Body of pancreas (tissue), 4 donors: ENCODE measurements at regions not wholly inside any gene's neighbourhood (a gene's known extent, or its start where the extent isn't known, plus 50 kb on each side); places are given as distances from the start of the nearest gene placed in this dataset.

Experiments
- ATAC-seq: fragments of 150-250 bp; one replicate; pipeline ENCODE4 v1.9.1; 2016
- DNase-seq, 4 donors: peaks; one replicate each; pipeline ENCODE4 v3.0.0-alpha.2; 2019
- H3K27ac ChIP-seq, 4 donors: fragments of 200-600 bp; sonication (generic); 1 replicate in 3 of 4; 2 replicates in 1 of 4; pipeline versions ENCODE4 v1.5.1 to v1.6.1; 2016 to 2019; ENCODE audit warnings: mild to moderate bottlenecking in 1 of 4, mixed read lengths in 1 of 4, moderate library complexity in 1 of 4
- H3K27me3 ChIP-seq, 2 donors: fragments of 200-600 bp; sonication (generic); one replicate each; pipeline ENCODE4 v1.6.0; 2016; ENCODE audit warnings: mild to moderate bottlenecking in 1 of 2
- H3K36me3 ChIP-seq, 2 donors: fragments of 200-600 bp; sonication (generic); replicated peaks in 1 of 2; 2 replicates each; pipeline ENCODE4 v1.5.1; 2016; ENCODE audit warnings: low read depth in 2 of 2; ENCODE audit not compliant: insufficient read depth in 1 of 2
- H3K4me1 ChIP-seq: fragments of 200-600 bp; sonication (generic); one replicate; pipeline ENCODE4 v1.6.0; 2016
- H3K4me3 ChIP-seq, 2 donors: fragments of 200-600 bp; sonication (generic); 1 replicate in 1 of 2; 2 replicates in 1 of 2; pipeline ENCODE4 v1.5.1; 2016 to 2019
- H3K9me3 ChIP-seq, 3 donors: fragments of 200-600 bp; sonication (generic); 1 replicate in 2 of 3; 2 replicates in 1 of 3; pipeline ENCODE4 v1.5.1; 2016
- POLR2A ChIP-seq, 3 donors: fragments of 450-650 bp; IDR thresholded peaks; one replicate each; pipeline ENCODE4 v1.6.1; 2016; ENCODE audit warnings: antibody characterized with exemption in 3 of 3, mild to moderate bottlenecking in 2 of 3
- WGBS, 2 donors: methylation state at CpG; one replicate each; pipeline ENCODE4 v1.1.5; 2017; 5-methylcytosine and 5-hydroxymethylcytosine counted together
- intact Hi-C: fragments of 100-400 bp; cut with DNase I; formaldehyde crosslinking; loops from one replicate; pipeline ENCODE4 v1.15.1; 2023
- TF ChIP-seq, protein P1 (sequence below), 7 experiments: fragments of 450-650 bp in 4 of 7; fragments of 200-600 bp in 3 of 7; sonication (generic) in 3 of 7; IDR thresholded peaks; one replicate each; pipeline ENCODE4 v1.5.1; 2016 to 2019; ENCODE audit warnings: antibody characterized with exemption in 7 of 7

DNA sequence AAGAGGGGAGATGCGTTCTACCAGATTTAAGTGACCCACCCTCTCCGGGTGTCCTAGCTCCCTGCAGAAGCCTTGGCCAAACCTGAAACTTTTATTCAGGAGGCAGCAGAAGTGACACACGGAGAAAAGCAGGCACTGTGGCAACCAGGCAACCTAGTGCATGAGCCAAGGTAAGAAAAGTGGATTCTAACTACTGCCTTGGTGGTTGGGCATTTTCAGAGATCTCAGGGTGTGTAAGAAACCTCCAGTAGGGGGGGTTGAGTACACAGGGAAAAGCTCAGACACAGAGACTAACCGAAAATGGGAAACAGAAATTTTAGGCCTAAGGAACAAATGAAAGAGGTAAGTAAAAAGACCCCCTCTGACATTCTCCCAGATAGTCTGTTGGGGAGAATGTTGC lies 645.7 kb downstream of the ANKRD7 start:
- no peak for TF ChIP-seq POLR2A (IDR thresholded peaks at IDR 0.05)
- TF ChIP-seq, protein P1, sequence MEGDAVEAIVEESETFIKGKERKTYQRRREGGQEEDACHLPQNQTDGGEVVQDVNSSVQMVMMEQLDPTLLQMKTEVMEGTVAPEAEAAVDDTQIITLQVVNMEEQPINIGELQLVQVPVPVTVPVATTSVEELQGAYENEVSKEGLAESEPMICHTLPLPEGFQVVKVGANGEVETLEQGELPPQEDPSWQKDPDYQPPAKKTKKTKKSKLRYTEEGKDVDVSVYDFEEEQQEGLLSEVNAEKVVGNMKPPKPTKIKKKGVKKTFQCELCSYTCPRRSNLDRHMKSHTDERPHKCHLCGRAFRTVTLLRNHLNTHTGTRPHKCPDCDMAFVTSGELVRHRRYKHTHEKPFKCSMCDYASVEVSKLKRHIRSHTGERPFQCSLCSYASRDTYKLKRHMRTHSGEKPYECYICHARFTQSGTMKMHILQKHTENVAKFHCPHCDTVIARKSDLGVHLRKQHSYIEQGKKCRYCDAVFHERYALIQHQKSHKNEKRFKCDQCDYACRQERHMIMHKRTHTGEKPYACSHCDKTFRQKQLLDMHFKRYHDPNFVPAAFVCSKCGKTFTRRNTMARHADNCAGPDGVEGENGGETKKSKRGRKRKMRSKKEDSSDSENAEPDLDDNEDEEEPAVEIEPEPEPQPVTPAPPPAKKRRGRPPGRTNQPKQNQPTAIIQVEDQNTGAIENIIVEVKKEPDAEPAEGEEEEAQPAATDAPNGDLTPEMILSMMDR (IDR thresholded peaks at IDR 0.05): no peak
- Histone ChIP-seq H3K27me3 (no peaks in the 10 kb centered on the region), H3K4me1 (no peaks in the 10 kb centered on the region), H3K36me3 (no peaks in the 10 kb centered on the region), H3K27ac (no peak overlapping the region), H3K4me3 (no peak overlapping the region), H3K9me3 (no peaks in the 10 kb centered on the region)
- intact Hi-C loops: no loop called here
- WGBS, 2 donors: 69 to 72% methylated on average over 4 of the region's 4 CpGs
- DNase-seq: no peak
- no peak for ATAC-seq

- WGBS, 2 donors: 19 to 25% methylated on average over 3 of the region's 3 CpGs
- Histone ChIP-seq H3K36me3 (no peaks in the 10 kb centered on the region), H3K4me1 (no peaks in the 10 kb centered on the region), H3K27ac (no peak overlapping the region), H3K9me3 (no peaks in the 10 kb centered on the region), H3K27me3 (no peaks in the 10 kb centered on the region), H3K4me3 (no peak overlapping the region)
- TF ChIP-seq, protein P1 (IDR thresholded peaks at IDR 0.05): no peak
- no peak for TF ChIP-seq POLR2A (IDR thresholded peaks at IDR 0.05)
- intact Hi-C loops: no loop called here
- DNase-seq (no peak), ATAC-seq (no peak)
Observed at GRCh38 chr7:118872568-118872967, 648.1 kb downstream of the ANKRD7 start.

DNA sequence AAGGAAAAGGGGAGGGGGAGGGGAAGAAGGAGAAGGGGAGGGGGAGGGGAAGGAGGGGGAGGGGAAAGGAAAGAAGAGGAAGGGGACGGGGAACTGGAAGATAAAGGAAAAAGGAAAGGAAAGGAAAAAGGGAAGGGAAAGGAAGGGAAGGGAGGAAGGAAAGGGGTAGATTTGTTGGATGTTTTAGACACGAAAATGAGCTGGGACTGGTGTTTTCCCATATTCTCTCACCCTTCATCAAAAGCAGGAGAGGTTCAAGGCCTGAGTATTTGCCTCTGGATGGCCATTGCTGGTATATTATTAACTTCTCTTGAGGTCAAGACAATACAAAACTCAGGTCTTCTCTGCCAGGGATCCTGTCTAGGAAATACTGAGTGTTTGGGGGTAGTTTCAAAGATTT lies 652.7 kb downstream of the ANKRD7 start:
- intact Hi-C loops: no loop called here
- H3K9me3 ChIP-seq: no peaks in the 10 kb centered on the region
- H3K27ac ChIP-seq: no peak overlapping the region
- TF ChIP-seq, protein P1 (IDR thresholded peaks at IDR 0.05): no peak
- no peak for TF ChIP-seq POLR2A (IDR thresholded peaks at IDR 0.05)
- H3K4me3 ChIP-seq: no peak overlapping the region
- no peak for ATAC-seq
- DNase-seq: no peak
- H3K27me3 ChIP-seq: no peaks in the 10 kb centered on the region
- H3K36me3 ChIP-seq: no peaks in the 10 kb centered on the region
- 60 to 69% methylated on average over 2 of the region's 2 CpGs for WGBS, 2 donors
- no peaks in the 10 kb centered on the region for H3K4me1 ChIP-seq

DNA sequence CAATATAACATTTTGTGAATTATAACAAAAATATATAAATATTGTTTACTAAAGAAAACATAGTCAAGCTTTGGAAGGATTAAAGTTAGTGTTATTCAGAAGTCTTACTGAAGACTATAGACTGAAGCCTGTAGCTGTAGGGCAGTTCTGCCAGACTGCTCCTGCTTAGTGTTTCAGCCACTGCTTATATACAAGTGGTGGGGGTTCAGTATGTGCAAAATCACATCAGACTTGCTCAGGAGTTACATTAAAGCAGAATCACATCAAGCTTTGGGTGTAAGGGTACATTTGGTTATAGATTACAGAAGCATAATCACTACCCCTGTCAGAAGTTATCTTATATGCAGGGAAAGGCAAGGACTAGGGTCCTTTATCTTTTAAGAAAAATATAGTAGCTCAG lies 653.8 kb downstream of the ANKRD7 start:
- no peaks in the 10 kb centered on the region for H3K36me3 ChIP-seq
- ATAC-seq: no peak

DNA sequence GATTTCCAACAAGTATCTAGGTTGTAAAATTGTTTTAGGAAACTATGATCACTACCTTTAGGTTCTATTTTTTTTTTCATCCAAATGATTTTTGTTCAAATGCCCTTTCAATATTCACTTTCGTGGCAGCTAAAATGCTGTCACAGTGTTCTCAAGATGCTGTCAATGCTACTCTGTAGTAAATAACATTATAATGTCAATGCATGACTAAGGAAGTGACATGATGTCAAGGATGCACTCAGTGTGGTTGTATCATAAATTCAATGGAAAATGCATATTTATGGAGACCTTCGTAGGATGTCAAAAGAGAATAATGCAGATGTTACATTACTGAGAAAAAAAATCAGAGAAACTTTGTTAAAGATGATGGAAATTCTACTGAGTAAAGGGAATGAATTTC lies 673.8 kb downstream of the ANKRD7 start:
- H3K9me3 ChIP-seq: no peaks in the 10 kb centered on the region
- no peak for TF ChIP-seq POLR2A (IDR thresholded peaks at IDR 0.05)
- TF ChIP-seq, protein P1 (IDR thresholded peaks at IDR 0.05): no peak
- H3K36me3 ChIP-seq: no peaks in the 10 kb centered on the region
- H3K27ac ChIP-seq: no peak overlapping the region
- intact Hi-C loops: no loop called here
- ATAC-seq: no peak
- H3K27me3 ChIP-seq: no peaks in the 10 kb centered on the region
- H3K4me3 ChIP-seq: no peak overlapping the region
- no peak for DNase-seq
- H3K4me1 ChIP-seq: no peaks in the 10 kb centered on the region
- 61 to 74% methylated on average over 2 of the region's 2 CpGs for WGBS, 2 donors

More for the DNA sequence above, 653.8 kb downstream of the ANKRD7 start:
- Histone ChIP-seq H3K4me3 (no peak overlapping the region), H3K9me3 (no peaks in the 10 kb centered on the region), H3K27me3 (no peaks in the 10 kb centered on the region), H3K4me1 (no peaks in the 10 kb centered on the region), H3K27ac (no peak overlapping the region)
- no peak for TF ChIP-seq POLR2A (IDR thresholded peaks at IDR 0.05)
- TF ChIP-seq, protein P1 (IDR thresholded peaks at IDR 0.05): no peak
- intact Hi-C loops: no loop called here
- DNase-seq: no peak
